ENCODE measurements at regions not wholly inside any gene's neighbourhood (a gene's known extent, or its start where the extent isn't known, plus 50 kb on each side); places are given as distances from the start of the nearest gene placed in this dataset.
"Not testable (repeated sequence)": the region's sequence is repeated elsewhere in the genome, so short reads cannot be mapped to it uniquely, and the experiment has no call there.

- DNase-seq (ENCODE audit: extremely low read depth, low read depth) = no peak
- TF ChIP-seq CTCF (IDR thresholded peaks at IDR 0.05; ENCODE audit: low read depth, low read length, missing control alignments) = no peak
- no peak overlapping the region for H3K4me3 ChIP-seq (replicated peaks; ENCODE audit: low read depth, low read length)
These were observed 167.3 kb downstream of the BCHE start for GRCh38 chr3:165669967-165670366.

GRCh38 chr3:165669504-165669903, 167.7 kb downstream of the BCHE start:
- DNase-seq (ENCODE audit: extremely low read depth, low read depth) = no peak
- no peak for TF ChIP-seq CTCF (IDR thresholded peaks at IDR 0.05; ENCODE audit: low read depth, low read length, missing control alignments)
- no peak overlapping the region for H3K4me3 ChIP-seq (replicated peaks; ENCODE audit: low read depth, low read length)

DNA sequence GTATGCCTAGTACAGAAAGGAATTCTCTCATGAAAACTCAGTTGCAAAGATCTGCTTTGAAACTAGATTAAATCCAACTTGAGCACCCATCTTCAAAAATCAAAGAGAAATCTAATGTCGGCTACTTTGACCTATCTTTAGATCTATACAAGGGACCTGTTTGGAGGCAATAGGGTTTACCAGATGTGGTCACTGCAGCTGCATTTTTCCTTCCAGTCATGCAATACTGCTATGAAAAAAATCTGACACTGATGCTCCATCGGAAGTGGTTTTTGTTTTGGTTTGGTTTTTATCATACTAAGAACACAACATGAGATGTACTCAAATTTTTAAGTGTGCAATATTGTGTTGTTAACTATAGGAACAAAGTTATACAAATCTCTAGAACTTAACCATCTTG, 169.5 kb downstream of the BCHE start:
- no peak for DNase-seq (ENCODE audit: extremely low read depth, low read depth)
- H3K4me3 ChIP-seq (replicated peaks; ENCODE audit: low read depth, low read length) = no peak overlapping the region
- no peak for TF ChIP-seq CTCF (IDR thresholded peaks at IDR 0.05; ENCODE audit: low read depth, low read length, missing control alignments)

GRCh38 chr3:165658027-165658426, 179.2 kb downstream of the BCHE start:
- no peak overlapping the region for H3K4me3 ChIP-seq (replicated peaks; ENCODE audit: low read depth, low read length)
- TF ChIP-seq CTCF (IDR thresholded peaks at IDR 0.05; ENCODE audit: low read depth, low read length, missing control alignments) = no peak
- no peak for DNase-seq (ENCODE audit: extremely low read depth, low read depth)

DNA sequence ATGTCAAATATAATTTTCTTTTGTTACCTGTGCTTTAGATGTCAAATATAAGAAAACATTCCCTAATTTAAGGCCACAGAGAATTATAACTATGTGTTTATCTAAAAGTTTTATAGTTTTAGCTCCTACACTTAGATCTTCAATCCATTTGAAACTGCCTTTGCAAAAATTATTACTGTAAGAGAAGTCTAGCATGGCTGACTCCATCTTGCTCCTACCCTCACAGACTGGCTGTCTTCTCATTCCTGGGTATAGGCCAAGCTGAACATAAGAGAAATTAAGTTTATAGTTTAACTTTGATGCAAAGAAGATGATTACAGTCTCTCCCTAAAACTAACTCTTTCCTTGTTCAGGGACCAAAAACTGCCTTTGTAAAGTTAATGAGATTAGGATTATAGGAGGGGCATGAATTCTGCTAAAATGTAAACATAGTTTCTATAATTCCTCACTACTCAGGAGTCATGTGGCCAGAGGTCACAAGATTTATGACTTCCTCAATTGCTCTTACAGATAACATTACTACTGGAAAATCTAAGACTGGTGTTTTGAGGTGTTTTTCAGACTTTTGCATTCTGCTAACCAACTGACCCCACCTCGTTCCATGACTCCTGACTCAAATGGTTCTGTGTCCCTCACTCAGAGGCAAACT, 184.0 kb downstream of the BCHE start:
- no peak overlapping the region for H3K4me3 ChIP-seq (replicated peaks; ENCODE audit: low read depth, low read length)
- no peak for TF ChIP-seq CTCF (IDR thresholded peaks at IDR 0.05; ENCODE audit: low read depth, low read length, missing control alignments)
- no peak for DNase-seq (ENCODE audit: extremely low read depth, low read depth)

- not testable (repeated sequence) for H3K4me3 ChIP-seq (replicated peaks; ENCODE audit: low read depth, low read length); DNase-seq (ENCODE audit: extremely low read depth, low read depth)
These were observed 187.9 kb downstream of the BCHE start for GRCh38 chr3:165649282-165649681.

GRCh38 chr3:165645191-165645590, 192.0 kb downstream of the BCHE start:
- no peak overlapping the region for H3K4me3 ChIP-seq (replicated peaks; ENCODE audit: low read depth, low read length)
- no peak for DNase-seq (ENCODE audit: extremely low read depth, low read depth)
- TF ChIP-seq CTCF (IDR thresholded peaks at IDR 0.05; ENCODE audit: low read depth, low read length, missing control alignments) = no peak
